HFFc6 (cell line): ENCODE measurements at regions not wholly inside any gene's neighbourhood (a gene's known extent, or its start where the extent isn't known, plus 50 kb on each side); places are given as distances from the start of the nearest gene placed in this dataset.

Experiments
- DNase-seq: peaks from one replicate; pipeline ENCODE4 v3.0.0-alpha.2; 2018
- H3K27ac Mint-ChIP-seq: 2 replicates; pipeline ENCODE4 v1.8.0; 2020; ENCODE audit warnings: mild to moderate bottlenecking, mixed read lengths
- H3K27me3 Mint-ChIP-seq: 2 replicates; pipeline ENCODE4 v1.8.0; 2021; ENCODE audit warnings: mild to moderate bottlenecking, moderate library complexity, mixed read lengths; ENCODE audit not compliant: insufficient read depth
- H3K36me3 Mint-ChIP-seq: 2 replicates; pipeline ENCODE4 v1.8.0; 2021; ENCODE audit warnings: low read depth, mixed read lengths
- H3K4me1 Mint-ChIP-seq: 2 replicates; pipeline ENCODE4 v1.8.0; 2020; ENCODE audit warnings: low read depth, mixed read lengths
- H3K4me3 Mint-ChIP-seq: 2 replicates; pipeline ENCODE4 v1.8.0; 2020; ENCODE audit warnings: mild to moderate bottlenecking, moderate library complexity, mixed read lengths
- H3K9me3 Mint-ChIP-seq: 2 replicates; pipeline ENCODE4 v1.8.0; 2020; ENCODE audit warnings: mild to moderate bottlenecking, mixed read lengths
- CTCF ChIP-seq: fragments of 200-600 bp; sonication (generic); IDR thresholded peaks from 2 replicates; pipeline ENCODE4 v1.5.0; 2021; ENCODE audit warnings: antibody characterized with exemption, mild to moderate bottlenecking

DNA sequence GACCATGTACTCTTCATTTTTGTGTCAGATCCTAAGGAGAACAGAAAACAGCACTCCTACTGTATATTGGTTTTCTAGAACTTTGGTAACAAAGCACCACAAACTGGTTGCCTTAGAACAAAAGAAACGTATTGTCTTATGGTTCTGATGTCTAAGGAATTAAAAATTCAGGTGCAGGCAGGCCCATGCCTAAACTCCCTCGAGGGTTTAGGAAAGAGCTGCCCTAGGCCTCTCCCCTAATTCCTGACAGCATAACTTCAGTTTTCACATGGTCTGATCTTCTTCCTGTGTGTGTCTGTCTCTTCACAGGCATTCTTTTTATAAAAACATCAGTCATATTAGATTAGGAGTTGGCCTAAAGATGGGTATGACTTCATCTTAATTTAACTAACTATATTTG is 1093.6 kb downstream of the TECRL start:
- DNase-seq = no peak

DNA sequence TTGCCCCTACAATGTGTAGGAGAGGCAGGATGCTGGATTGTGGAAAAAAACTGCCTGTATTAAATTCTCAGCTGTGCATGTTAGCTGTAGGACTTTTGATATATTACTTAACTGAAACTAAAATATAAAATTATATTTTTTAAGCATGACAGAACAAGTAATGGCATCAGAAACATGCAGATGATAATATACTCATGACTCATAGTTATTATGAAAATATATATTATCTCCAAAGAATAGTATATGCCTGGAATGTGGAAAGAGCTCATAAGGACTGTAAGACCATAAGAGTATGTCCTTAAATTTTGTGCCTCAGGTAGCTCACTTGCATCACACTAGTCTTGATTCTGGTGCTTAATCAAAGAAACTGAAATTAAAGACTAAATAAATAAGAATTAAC is 1100.6 kb downstream of the TECRL start:
- Mint-ChIP-seq H3K4me1 (no peaks in the 10 kb centered on the region), H3K27ac (no peak overlapping the region), H3K36me3 (no peaks in the 10 kb centered on the region), H3K9me3 (peaks cover 12% of the 10 kb centered on the region), H3K4me3 (no peak overlapping the region), H3K27me3 (no peaks in the 10 kb centered on the region; the same call in 1 of the 2 replicates)
- no peak for TF ChIP-seq CTCF
- no peak for DNase-seq

More for the DNA sequence above, 1093.6 kb downstream of the TECRL start:
- Mint-ChIP-seq H3K36me3 (no peaks in the 10 kb centered on the region), H3K27ac (no peak overlapping the region), H3K27me3 (no peaks in the 10 kb centered on the region; the same call in 1 of the 2 replicates), H3K9me3 (peaks cover 21% of the 10 kb centered on the region), H3K4me3 (no peak overlapping the region), H3K4me1 (no peaks in the 10 kb centered on the region)
- TF ChIP-seq CTCF = no peak

GRCh38 chr4:63302792-63303191 is 1106.5 kb downstream of the TECRL start:
- DNase-seq = no peak
- Mint-ChIP-seq H3K27ac (no peak overlapping the region), H3K36me3 (no peaks in the 10 kb centered on the region), H3K4me1 (no peaks in the 10 kb centered on the region), H3K9me3 (peaks cover 14% of the 10 kb centered on the region), H3K27me3 (no peaks in the 10 kb centered on the region), H3K4me3 (no peak overlapping the region)
- TF ChIP-seq CTCF = no peak

DNA sequence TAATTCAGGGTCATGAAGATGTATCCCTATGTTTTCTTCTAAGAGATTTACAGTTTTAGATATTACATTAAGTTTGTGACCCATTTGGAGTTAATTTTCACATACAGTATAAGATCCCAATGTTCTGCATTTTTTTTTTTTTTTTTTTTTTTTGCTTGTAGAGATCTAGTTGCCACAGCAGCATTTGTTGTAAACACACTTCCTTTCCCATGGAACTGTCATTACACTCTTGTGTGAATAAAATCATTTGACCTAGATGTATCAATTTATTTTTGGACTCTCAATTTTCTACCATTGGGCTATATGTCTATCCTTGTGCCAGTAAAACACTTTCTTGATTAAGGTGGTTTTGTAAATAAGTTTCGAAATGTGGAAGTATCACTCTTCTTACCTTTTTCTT is 1107.2 kb downstream of the TECRL start:
- Mint-ChIP-seq H3K27ac (no peak overlapping the region), H3K4me1 (no peaks in the 10 kb centered on the region), H3K9me3 (peaks cover 18% of the 10 kb centered on the region), H3K36me3 (no peaks in the 10 kb centered on the region), H3K27me3 (no peaks in the 10 kb centered on the region), H3K4me3 (no peak overlapping the region)
- no peak for TF ChIP-seq CTCF
- no peak for DNase-seq

DNA sequence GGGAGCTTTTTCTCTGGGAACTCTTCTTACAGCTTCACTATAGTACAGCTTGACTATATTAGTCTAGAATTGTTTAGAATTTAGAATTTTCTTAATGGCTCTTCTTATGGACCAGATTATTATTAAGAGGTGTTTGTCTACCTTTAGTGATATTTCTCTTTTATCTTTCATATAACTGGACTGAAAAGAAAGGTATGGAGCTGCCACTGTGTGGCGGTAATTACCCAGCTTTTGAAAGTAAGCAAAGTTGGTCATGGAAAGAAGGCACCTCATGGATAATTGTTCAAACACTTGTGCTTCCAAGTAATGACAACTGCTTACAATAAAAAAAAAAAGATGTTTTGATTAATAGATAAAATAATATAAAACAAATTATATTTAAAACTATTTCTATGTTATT is 1112.5 kb downstream of the TECRL start:
- H3K27me3 Mint-ChIP-seq = no peaks in the 10 kb centered on the region
- TF ChIP-seq CTCF = no peak
- no peak for DNase-seq
- H3K4me3 Mint-ChIP-seq = no peak overlapping the region
- H3K36me3 Mint-ChIP-seq = no peaks in the 10 kb centered on the region
- no peak overlapping the region for H3K27ac Mint-ChIP-seq
- no peaks in the 10 kb centered on the region for H3K4me1 Mint-ChIP-seq
- H3K9me3 Mint-ChIP-seq = peaks cover 20% of the 10 kb centered on the region

DNA sequence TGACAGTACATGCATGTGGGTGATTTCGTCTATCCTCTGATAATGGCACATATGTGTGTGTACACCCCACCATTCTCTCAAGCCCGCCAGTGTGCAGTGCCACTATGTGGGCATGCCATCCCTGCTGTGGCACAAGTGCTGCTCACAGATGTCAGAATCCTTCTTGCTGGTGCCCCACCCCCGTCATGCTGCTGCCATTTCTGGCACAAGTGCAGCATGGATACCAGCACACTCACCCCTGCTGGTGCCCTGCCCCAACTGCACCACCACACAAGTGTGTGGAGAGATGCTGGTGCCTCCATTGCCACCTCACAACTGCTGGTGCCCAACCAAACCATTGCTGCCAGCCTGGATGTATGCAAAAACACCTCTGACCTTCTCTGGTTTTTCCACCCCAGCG is 1133.8 kb downstream of the TECRL start:
- H3K27ac Mint-ChIP-seq = no peak overlapping the region
- no peaks in the 10 kb centered on the region; the same call in 1 of the 2 replicates for H3K27me3 Mint-ChIP-seq
- no peak overlapping the region for H3K4me3 Mint-ChIP-seq
- no peak for DNase-seq
- H3K36me3 Mint-ChIP-seq = no peaks in the 10 kb centered on the region
- TF ChIP-seq CTCF = no peak
- peaks cover 57% of the 10 kb centered on the region for H3K9me3 Mint-ChIP-seq
- no peaks in the 10 kb centered on the region for H3K4me1 Mint-ChIP-seq
